IMR-90 (cell line): ENCODE measurements at regions not wholly inside any gene's neighbourhood (a gene's known extent, or its start where the extent isn't known, plus 50 kb on each side); places are given as distances from the start of the nearest gene placed in this dataset.

Experiments used
- ATAC-seq: fragments of 200-7000 bp; cut with Tn5 transposase; 2 replicates; pipeline ENCODE4 v1.9.1; 2020; ENCODE audit warnings: low read depth, mild to moderate bottlenecking, moderate library complexity
- BruUV-seq: library from RNA; stranded (reverse); fragments of 400-500 nt; replicated peaks from 2 replicates; lab custom pipeline; 2021; lab: Mats Ljungman, UMichigan
- CTCF ChIA-PET: fragments of 300-600 bp; formaldehyde crosslinking; extraction: SDS; loops from one replicate; lab custom pipeline; 2021; ENCODE audit warnings: antibody characterized with exemption; lab: Yijun Ruan, JAX
- POLR2A ChIA-PET: fragments of 300-600 bp; sonication (Branson Sonifier 250); formaldehyde crosslinking; loops from one replicate; lab custom pipeline; 2022; ENCODE audit warnings: antibody characterized with exemption; ENCODE audit not compliant: unreplicated experiment; lab: Charles Lee
- DNase-seq: peaks from one replicate; pipeline ENCODE4 v3.0.0; 2013
- H2AFZ ChIP-seq: replicated peaks from 2 replicates; pipeline ENCODE3; 2013; ENCODE audit warnings: low read length, mild to moderate bottlenecking; ENCODE audit not compliant: poor library complexity
- H2AK5ac ChIP-seq: 2 replicates; pipeline ENCODE4 v1.6.1; 2013; ENCODE audit warnings: low read depth, low read length, inconsistent platforms
- H2AK9ac ChIP-seq: replicated peaks from 2 replicates; pipeline ENCODE3; 2013; ENCODE audit warnings: mild to moderate bottlenecking, low read depth, low read length, moderate library complexity; ENCODE audit not compliant: poor library complexity
- H2BK120ac ChIP-seq: 2 replicates; pipeline ENCODE4 v1.6.1; 2013; ENCODE audit warnings: low read depth, low read length, inconsistent platforms
- H2BK15ac ChIP-seq: 3 replicates; pipeline ENCODE4 v1.6.1; 2013; ENCODE audit warnings: low read depth, low read length, inconsistent platforms
- H2BK20ac ChIP-seq: 2 replicates; pipeline ENCODE4 v1.6.1; 2013; ENCODE audit warnings: low read depth, mild to moderate bottlenecking, inconsistent platforms, low read length, moderate library complexity
- H2BK5ac ChIP-seq: 2 replicates; pipeline ENCODE4 v1.6.1; 2013; ENCODE audit warnings: mild to moderate bottlenecking, low read depth, low read length, inconsistent platforms; ENCODE audit not compliant: poor library complexity, severe bottlenecking
- H3K14ac ChIP-seq: replicated peaks from 2 replicates; pipeline ENCODE4 v1.6.1; 2013; ENCODE audit warnings: low read depth, low read length, inconsistent platforms
- H3K18ac ChIP-seq: 2 replicates; pipeline ENCODE4 v1.6.1; 2013; ENCODE audit warnings: low read depth, low read length, control low read depth
- H3K23ac ChIP-seq: 2 replicates; pipeline ENCODE4 v1.6.1; 2013; ENCODE audit warnings: low read depth, low read length, inconsistent platforms
- H3K27ac ChIP-seq: 2 replicates; pipeline ENCODE4 v1.5.1; 2013; ENCODE audit warnings: mild to moderate bottlenecking, control low read depth, low read length; ENCODE audit not compliant: insufficient read depth
- H3K27me3 ChIP-seq: 2 replicates; pipeline ENCODE4 v1.6.1; 2013; ENCODE audit warnings: low read length; ENCODE audit not compliant: control insufficient read depth, insufficient read depth
- H3K36me3 ChIP-seq: 2 replicates; pipeline ENCODE4 v1.6.1; 2013; ENCODE audit warnings: low read length, mixed read lengths; ENCODE audit not compliant: control insufficient read depth, insufficient read depth
- H3K4ac ChIP-seq: 2 replicates; pipeline ENCODE4 v1.6.1; 2013; ENCODE audit warnings: low read depth, low read length, inconsistent platforms
- H3K4me1 ChIP-seq: 2 replicates; pipeline ENCODE4 v1.6.1; 2013; ENCODE audit warnings: low read length, mixed read lengths; ENCODE audit not compliant: control insufficient read depth, insufficient read depth
- H3K4me2 ChIP-seq: 2 replicates; pipeline ENCODE4 v1.6.1; 2013; ENCODE audit warnings: low read depth, mild to moderate bottlenecking, control low read depth, low read length, moderate library complexity
- H3K4me3 ChIP-seq: 2 replicates; pipeline ENCODE4 v1.5.1; 2013; ENCODE audit warnings: low read depth, mild to moderate bottlenecking, control low read depth, low read length, moderate library complexity; ENCODE audit not compliant: insufficient read depth
- H3K56ac ChIP-seq: 2 replicates; pipeline ENCODE4 v1.6.1; 2013; ENCODE audit warnings: low read length, inconsistent platforms; ENCODE audit not compliant: insufficient read depth; ENCODE audit errors: extremely low read depth
- H3K79me1 ChIP-seq, 2 experiments: 2 replicates each; pipeline ENCODE4 v1.6.1; 2013; ENCODE audit warnings: low read length in 2 of 2, inconsistent platforms in 1 of 2, low read depth in 1 of 2
- H3K9ac ChIP-seq: 2 replicates; pipeline ENCODE4 v1.6.1; 2013; ENCODE audit warnings: low read depth, low read length, control low read depth
- H3K9me1 ChIP-seq: 2 replicates; pipeline ENCODE4 v1.6.1; 2013; ENCODE audit warnings: low read length, inconsistent platforms; ENCODE audit not compliant: insufficient read depth
- H3K9me3 ChIP-seq: 2 replicates; pipeline ENCODE4 v1.6.1; 2013; ENCODE audit warnings: low read length; ENCODE audit not compliant: control insufficient read depth, insufficient read depth
- H4K20me1 ChIP-seq: 2 replicates; pipeline ENCODE4 v1.6.1; 2013; ENCODE audit warnings: low read length, inconsistent platforms; ENCODE audit not compliant: insufficient read depth
- H4K5ac ChIP-seq: 2 replicates; pipeline ENCODE4 v1.6.1; 2013; ENCODE audit warnings: mild to moderate bottlenecking, low read depth, low read length, control low read depth
- H4K8ac ChIP-seq, 2 experiments: 2 replicates each; pipeline ENCODE4 v1.6.1; 2013; ENCODE audit warnings: low read depth in 2 of 2, low read length in 2 of 2, control low read depth in 1 of 2, inconsistent platforms in 1 of 2
- H4K91ac ChIP-seq: 2 replicates; pipeline ENCODE4 v1.6.1; 2013; ENCODE audit warnings: low read depth, low read length, inconsistent platforms; ENCODE audit not compliant: insufficient read depth
- BHLHE40 ChIP-seq: fragments of 150-350 bp; IDR thresholded peaks from 2 replicates; pipeline ENCODE4 v1.6.1; 2016; ENCODE audit warnings: mild to moderate bottlenecking, low read depth, low read length
- CEBPB ChIP-seq: IDR thresholded peaks from 2 replicates; pipeline ENCODE4 v1.6.1; 2012; ENCODE audit warnings: low read depth, low read length, improper control_type of control experiment
- CHD1 ChIP-seq: IDR thresholded peaks from 2 replicates; pipeline ENCODE4 v1.6.1; 2012; ENCODE audit warnings: low read depth, low read length, improper control_type of control experiment
- FOS ChIP-seq: fragments of 150-350 bp; IDR thresholded peaks from 2 replicates; pipeline ENCODE4 v1.6.1; 2016; ENCODE audit warnings: low read depth, low read length
- MAZ ChIP-seq: IDR thresholded peaks from 2 replicates; pipeline ENCODE4 v1.6.1; 2012; ENCODE audit warnings: low read depth, mild to moderate bottlenecking, low read length, improper control_type of control experiment, moderate library complexity, borderline replicate concordance
- MXI1 ChIP-seq: IDR thresholded peaks from 2 replicates; pipeline ENCODE4 v1.6.1; 2012; ENCODE audit warnings: low read depth, mild to moderate bottlenecking, low read length, moderate library complexity, borderline replicate concordance
- RFX5 ChIP-seq: IDR thresholded peaks from 2 replicates; pipeline ENCODE4 v1.8.0; 2012; ENCODE audit warnings: low read depth, mild to moderate bottlenecking, low read length, moderate library complexity
- WGBS, 2 experiments: methylation state at CpG; one replicate each; pipeline versions ENCODE4 v1.1.5 to v1.1.7; 2013; ENCODE audit warnings: missing lambda C conversion rate in 2 of 2; ENCODE audit not compliant: insufficient read length in 1 of 2; ENCODE audit errors: extremely low coverage in 2 of 2; 5-methylcytosine and 5-hydroxymethylcytosine counted together
- dilution Hi-C: fragments of 300-500 bp; cut with HindIII; formaldehyde crosslinking; loops from one replicate; pipeline ENCODE4 v1.14.3; 2018; ENCODE audit warnings: low sequenced_read_pairs; ENCODE audit not compliant: unreplicated experiment
- in situ Hi-C: fragments of 300-500 bp; cut with MboI; formaldehyde crosslinking; loops from 3 replicates; pipeline ENCODE4 v1.14.3; 2019; ENCODE audit warnings: low sequenced_read_pairs, inconsistent platforms, mixed read lengths
- intact Hi-C: fragments of 100-400 bp; cut with micrococcal nuclease; formaldehyde crosslinking; loops from 2 replicates; pipeline ENCODE4 v1.10.0; 2022

- no peak overlapping the region for H3K56ac ChIP-seq
- H2AK5ac ChIP-seq, result no peak overlapping the region
- H2BK5ac ChIP-seq, result no peak overlapping the region
- intact Hi-C loops (no loop called here), dilution Hi-C loops (no loop called here), in situ Hi-C loops (no loop called here)
- H3K18ac ChIP-seq, result no peak overlapping the region
- H3K9me1 ChIP-seq, result no peaks in the 10 kb centered on the region
- no peak overlapping the region for H3K4me2 ChIP-seq
- no peak overlapping the region for H4K8ac ChIP-seq
- no peak overlapping the region for H3K9ac ChIP-seq
- H4K20me1 ChIP-seq, result no peaks in the 10 kb centered on the region
- H4K5ac ChIP-seq, result no peak overlapping the region
- H3K27me3 ChIP-seq, result no peaks in the 10 kb centered on the region
- no peak overlapping the region for H2BK20ac ChIP-seq
- ChIA-PET POLR2A (no interaction called here), CTCF (no interaction called here)
- H3K4ac ChIP-seq, result no peak overlapping the region
- H3K4me1 ChIP-seq, result no peaks in the 10 kb centered on the region
- no peak overlapping the region for H2BK120ac ChIP-seq
- no peak overlapping the region for H3K14ac ChIP-seq
- no peak overlapping the region for H3K23ac ChIP-seq
- no TSS peak for BruUV-seq
- ATAC-seq, result no peak
- no peaks in the 10 kb centered on the region for H3K9me3 ChIP-seq
- no peak overlapping the region for H2AK9ac ChIP-seq
- no peaks in the 10 kb centered on the region for H3K36me3 ChIP-seq
- TF ChIP-seq RFX5, result no peak
- TF ChIP-seq FOS, result no peak
- TF ChIP-seq CHD1, result no peak
- TF ChIP-seq CEBPB, result no peak
- no peak for TF ChIP-seq BHLHE40
- no peak for TF ChIP-seq MAZ
- no peak for TF ChIP-seq MXI1
- no peak overlapping the region for H3K4me3 ChIP-seq
- no peak overlapping the region for H2BK15ac ChIP-seq
- no peak for DNase-seq
- no peak overlapping the region for H4K91ac ChIP-seq
- no peak overlapping the region for H3K27ac ChIP-seq
- H2AFZ ChIP-seq, result no peak overlapping the region
- no CpG with 5 or more reads among the region's 2 CpGs for WGBS, 2 experiments
- no peaks in the 10 kb centered on the region for H3K79me1 ChIP-seq
These were observed 292.2 kb downstream of the MZT1 start for GRCh38 chr13:72435251-72435650.
